SK-N-SH (cell line): ENCODE measurements at regions not wholly inside any gene's neighbourhood (a gene's known extent, or its start where the extent isn't known, plus 50 kb on each side); places are given as distances from the start of the nearest gene placed in this dataset.

Source experiments
- CTCF ChIA-PET: fragments of 300-600, 350-600 bp; formaldehyde crosslinking; extraction: SDS; loops from one replicate; lab custom pipeline; 2021; lab: Yijun Ruan, JAX
- POLR2A ChIA-PET: fragments of 350-600 bp; sonication (Branson Sonifier 250); formaldehyde crosslinking; extraction: SDS; loops from one replicate; lab custom pipeline; 2020; ENCODE audit warnings: antibody characterized with exemption, inconsistent platforms; lab: Yijun Ruan, JAX
- DNase-seq: peaks from one replicate; pipeline ENCODE4 v3.0.0; 2012
- H2AFZ ChIP-seq: fragments of 200-600 bp; sonication (generic); 2 replicates; pipeline ENCODE4 v1.8.1; 2016; ENCODE audit warnings: antibody characterized with exemption, mild to moderate bottlenecking, low read depth
- H3F3A ChIP-seq: fragments of 200-600 bp; sonication (generic); replicated peaks from 2 replicates; pipeline ENCODE3; 2016; ENCODE audit warnings: antibody characterized with exemption, mild to moderate bottlenecking; ENCODE audit not compliant: insufficient read depth
- H3K27ac ChIP-seq, 2 experiments: fragments of 200-500 bp in 1 of 2; fragments of 200-600 bp in 1 of 2; sonication (Bioruptor generic) in 1 of 2; sonication (generic), shearing (Covaris generic) in 1 of 2; 2 replicates each; pipeline versions ENCODE4 v1.5.1 to v1.6.1; 2014 to 2016; ENCODE audit warnings: low read depth in 2 of 2, inconsistent platforms in 1 of 2, low read length in 1 of 2, mild to moderate bottlenecking in 1 of 2, mixed read lengths in 1 of 2
- H3K27me3 ChIP-seq: fragments of 200-600 bp; sonication (generic), shearing (Covaris generic); 2 replicates; pipeline ENCODE4 v1.6.1; 2016; ENCODE audit warnings: mixed run types; ENCODE audit not compliant: insufficient read depth
- H3K36me3 ChIP-seq, 2 experiments: fragments of 200-500 bp in 1 of 2; fragments of 200-600 bp in 1 of 2; sonication (Bioruptor generic) in 1 of 2; sonication (generic) in 1 of 2; replicated peaks in 1 of 2; 2 replicates each; pipeline versions ENCODE3 to v1.5.1; 2014 to 2016; ENCODE audit warnings: low read length in 1 of 2, mild to moderate bottlenecking in 1 of 2; ENCODE audit not compliant: insufficient read depth in 2 of 2, control insufficient read depth in 1 of 2
- H3K4me1 ChIP-seq, 2 experiments: fragments of 200-500 bp in 1 of 2; fragments of 200-600 bp in 1 of 2; sonication (Bioruptor generic) in 1 of 2; sonication (generic), shearing (Covaris generic) in 1 of 2; 2 replicates each; pipeline versions ENCODE4 v1.5.1 to v1.6.1; 2014 to 2016; ENCODE audit warnings: low read depth in 1 of 2, low read length in 1 of 2, mixed run types in 1 of 2; ENCODE audit not compliant: insufficient read depth in 2 of 2, control insufficient read depth in 1 of 2
- H3K4me2 ChIP-seq: fragments of 200-600 bp; sonication (generic), shearing (Covaris generic); 2 replicates; pipeline ENCODE4 v1.6.1; 2017; ENCODE audit warnings: mixed run types
- H3K4me3 ChIP-seq, 2 experiments: fragments of 200-500 bp in 1 of 2; fragments of 200-600 bp in 1 of 2; sonication (Bioruptor generic) in 1 of 2; sonication (generic), shearing (Covaris generic) in 1 of 2; 2 replicates each; pipeline versions ENCODE4 v1.5.1 to v1.8.1; 2014 to 2016; ENCODE audit warnings: low read depth in 2 of 2, inconsistent platforms in 1 of 2, low read length in 1 of 2, mild to moderate bottlenecking in 1 of 2, mixed read lengths in 1 of 2, moderate library complexity in 1 of 2
- H3K79me2 ChIP-seq: fragments of 200-600 bp; sonication (generic); 2 replicates; pipeline ENCODE4 v1.8.1; 2017; ENCODE audit warnings: mild to moderate bottlenecking; ENCODE audit not compliant: insufficient read depth
- H3K9ac ChIP-seq: fragments of 200-600 bp; sonication (generic); 2 replicates; pipeline ENCODE4 v1.6.1; 2017; ENCODE audit warnings: mixed run types
- H3K9me2 ChIP-seq: fragments of 200-600 bp; sonication (generic); 2 replicates; pipeline ENCODE4 v1.6.1; 2017; ENCODE audit warnings: mixed run types
- H3K9me3 ChIP-seq: fragments of 200-600 bp; sonication (generic); 2 replicates; pipeline ENCODE4 v1.6.1; 2017; ENCODE audit warnings: mixed run types, mild to moderate bottlenecking, moderate library complexity
- H4K20me1 ChIP-seq: fragments of 200-600 bp; sonication (generic); 2 replicates; pipeline ENCODE4 v1.6.1; 2017; ENCODE audit warnings: mild to moderate bottlenecking, mixed run types; ENCODE audit not compliant: insufficient read depth
- EP300 ChIP-seq, 2 experiments: IDR thresholded peaks; 2 replicates each; pipeline versions ENCODE4 v1.4.0 to v1.6.1; 2012; ENCODE audit warnings: borderline replicate concordance in 1 of 2, low read depth in 1 of 2, low read length in 1 of 2
- EZH2phosphoT487 ChIP-seq: fragments of 200-600 bp; sonication (generic); IDR thresholded peaks from 2 replicates; pipeline ENCODE4 v1.6.1; 2017; ENCODE audit warnings: low read depth, mixed run types, mild to moderate bottlenecking, antibody characterized with exemption, moderate library complexity, borderline replicate concordance
- FOXJ3 ChIP-seq: sonication (generic); formaldehyde crosslinking; IDR thresholded peaks from 2 replicates; pipeline ENCODE4 v1.5.1; 2020; ENCODE audit warnings: mild to moderate bottlenecking, missing genetic modification reagents
- GABPA ChIP-seq: IDR thresholded peaks from 2 replicates; pipeline ENCODE4 v1.4.0; 2012; ENCODE audit warnings: low read depth, mild to moderate bottlenecking
- NFIC ChIP-seq: IDR thresholded peaks from 2 replicates; pipeline ENCODE4 v1.4.0; 2012; ENCODE audit warnings: borderline replicate concordance
- NRF1 ChIP-seq: IDR thresholded peaks from 2 replicates; pipeline ENCODE4 v1.6.1; 2012; ENCODE audit warnings: low read depth, mild to moderate bottlenecking, low read length
- RCOR1 ChIP-seq: fragments of 150-350 bp; IDR thresholded peaks from 2 replicates; pipeline ENCODE4 v1.6.1; 2017; ENCODE audit warnings: antibody characterized with exemption, low read length
- RFX5 ChIP-seq: IDR thresholded peaks from 2 replicates; pipeline ENCODE4 v1.6.1; 2012; ENCODE audit warnings: mild to moderate bottlenecking, improper control_type of control experiment, low read length
- RXRA ChIP-seq: IDR thresholded peaks from 2 replicates; pipeline ENCODE4 v1.4.0; 2012; ENCODE audit warnings: low read depth, mild to moderate bottlenecking, borderline replicate concordance
- SMC3 ChIP-seq: IDR thresholded peaks from 2 replicates; pipeline ENCODE4 v1.6.1; 2012; ENCODE audit warnings: low read depth, low read length, improper control_type of control experiment
- TEAD4 ChIP-seq: IDR thresholded peaks from 2 replicates; pipeline ENCODE4 v1.4.0; 2012; ENCODE audit warnings: mild to moderate bottlenecking, borderline replicate concordance; ENCODE audit not compliant: insufficient read depth
- WGBS: methylation state at CpG from one replicate; pipeline ENCODE4 v1.1.6; 2017; ENCODE audit warnings: low lambda C conversion rate; 5-methylcytosine and 5-hydroxymethylcytosine counted together
- TF ChIP-seq, protein P1 (sequence below): IDR thresholded peaks from 2 replicates; pipeline ENCODE4 v1.4.0; 2012; ENCODE audit warnings: low read depth
- TF ChIP-seq, protein P2 (sequence below): IDR thresholded peaks from 2 replicates; pipeline ENCODE4 v1.6.1; 2012; ENCODE audit warnings: mild to moderate bottlenecking, low read depth, low read length, moderate library complexity
- TF ChIP-seq, protein P3 (sequence below): IDR thresholded peaks from 2 replicates; pipeline ENCODE4 v1.4.0; 2012; ENCODE audit warnings: low read depth, borderline replicate concordance
- TF ChIP-seq, protein P4 (sequence below): IDR thresholded peaks from 2 replicates; pipeline ENCODE4; 2012
- TF ChIP-seq, protein P5 (sequence below): fragments of 150-350 bp; IDR thresholded peaks from 2 replicates; pipeline ENCODE4 v1.6.1; 2016; ENCODE audit warnings: mild to moderate bottlenecking, low read depth, low read length

DNA sequence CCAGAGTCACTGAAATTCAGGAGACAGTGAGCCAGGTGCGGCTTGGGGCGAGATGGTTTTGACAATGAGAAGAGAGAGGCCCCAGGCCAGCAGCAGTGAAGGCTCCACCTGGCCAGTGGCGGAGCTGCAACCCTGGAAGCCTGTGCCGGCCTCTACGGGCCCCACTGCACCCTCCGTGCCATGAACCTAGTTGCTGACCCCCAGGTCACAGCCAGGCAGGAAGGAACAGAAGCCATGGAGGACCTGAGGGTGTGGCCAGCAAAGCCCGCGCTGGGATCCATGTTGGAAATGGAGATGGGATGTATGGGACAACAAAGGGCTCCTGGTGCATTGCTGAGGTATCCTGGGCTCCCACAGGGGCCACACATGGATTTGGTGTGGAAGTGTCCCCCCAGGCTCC lies 1528.5 kb downstream of the BRD1 start:
- CTCF ChIA-PET = no interaction called here
- no peak overlapping the region for H3K4me2 ChIP-seq
- no peak overlapping the region for H3K4me3 ChIP-seq
- no peaks in the 10 kb centered on the region; the same call in 1 of the 2 replicates for H3K27me3 ChIP-seq
- H3K79me2 ChIP-seq = no peaks in the 10 kb centered on the region
- no peaks in the 10 kb centered on the region for H3K4me1 ChIP-seq
- H3F3A ChIP-seq = no peaks in the 10 kb centered on the region
- TF ChIP-seq, protein P1, sequence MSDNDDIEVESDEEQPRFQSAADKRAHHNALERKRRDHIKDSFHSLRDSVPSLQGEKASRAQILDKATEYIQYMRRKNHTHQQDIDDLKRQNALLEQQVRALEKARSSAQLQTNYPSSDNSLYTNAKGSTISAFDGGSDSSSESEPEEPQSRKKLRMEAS = no peak
- TF ChIP-seq, protein P2, sequence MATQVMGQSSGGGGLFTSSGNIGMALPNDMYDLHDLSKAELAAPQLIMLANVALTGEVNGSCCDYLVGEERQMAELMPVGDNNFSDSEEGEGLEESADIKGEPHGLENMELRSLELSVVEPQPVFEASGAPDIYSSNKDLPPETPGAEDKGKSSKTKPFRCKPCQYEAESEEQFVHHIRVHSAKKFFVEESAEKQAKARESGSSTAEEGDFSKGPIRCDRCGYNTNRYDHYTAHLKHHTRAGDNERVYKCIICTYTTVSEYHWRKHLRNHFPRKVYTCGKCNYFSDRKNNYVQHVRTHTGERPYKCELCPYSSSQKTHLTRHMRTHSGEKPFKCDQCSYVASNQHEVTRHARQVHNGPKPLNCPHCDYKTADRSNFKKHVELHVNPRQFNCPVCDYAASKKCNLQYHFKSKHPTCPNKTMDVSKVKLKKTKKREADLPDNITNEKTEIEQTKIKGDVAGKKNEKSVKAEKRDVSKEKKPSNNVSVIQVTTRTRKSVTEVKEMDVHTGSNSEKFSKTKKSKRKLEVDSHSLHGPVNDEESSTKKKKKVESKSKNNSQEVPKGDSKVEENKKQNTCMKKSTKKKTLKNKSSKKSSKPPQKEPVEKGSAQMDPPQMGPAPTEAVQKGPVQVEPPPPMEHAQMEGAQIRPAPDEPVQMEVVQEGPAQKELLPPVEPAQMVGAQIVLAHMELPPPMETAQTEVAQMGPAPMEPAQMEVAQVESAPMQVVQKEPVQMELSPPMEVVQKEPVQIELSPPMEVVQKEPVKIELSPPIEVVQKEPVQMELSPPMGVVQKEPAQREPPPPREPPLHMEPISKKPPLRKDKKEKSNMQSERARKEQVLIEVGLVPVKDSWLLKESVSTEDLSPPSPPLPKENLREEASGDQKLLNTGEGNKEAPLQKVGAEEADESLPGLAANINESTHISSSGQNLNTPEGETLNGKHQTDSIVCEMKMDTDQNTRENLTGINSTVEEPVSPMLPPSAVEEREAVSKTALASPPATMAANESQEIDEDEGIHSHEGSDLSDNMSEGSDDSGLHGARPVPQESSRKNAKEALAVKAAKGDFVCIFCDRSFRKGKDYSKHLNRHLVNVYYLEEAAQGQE = no peak
- TF ChIP-seq RCOR1 (no peak), GABPA (no peak), TEAD4 (no peak)
- TF ChIP-seq, protein P3, sequence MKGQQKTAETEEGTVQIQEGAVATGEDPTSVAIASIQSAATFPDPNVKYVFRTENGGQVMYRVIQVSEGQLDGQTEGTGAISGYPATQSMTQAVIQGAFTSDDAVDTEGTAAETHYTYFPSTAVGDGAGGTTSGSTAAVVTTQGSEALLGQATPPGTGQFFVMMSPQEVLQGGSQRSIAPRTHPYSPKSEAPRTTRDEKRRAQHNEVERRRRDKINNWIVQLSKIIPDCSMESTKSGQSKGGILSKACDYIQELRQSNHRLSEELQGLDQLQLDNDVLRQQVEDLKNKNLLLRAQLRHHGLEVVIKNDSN = no peak
- TF ChIP-seq, all 33 proteins: peak for 0
- Histone ChIP-seq H3K27ac (no peak overlapping the region), H3K9me2 (no peaks in the 10 kb centered on the region), H3K9me3 (no peaks in the 10 kb centered on the region), H3K36me3 (no peaks in the 10 kb centered on the region), H4K20me1 (no peaks in the 10 kb centered on the region), H3K9ac (no peak overlapping the region), H2AFZ (no peak overlapping the region)
- peak; percentile 4 for DNase-seq
- POLR2A ChIA-PET = no interaction called here
- WGBS = 30% methylated on average over 4 of the region's 8 CpGs

DNA sequence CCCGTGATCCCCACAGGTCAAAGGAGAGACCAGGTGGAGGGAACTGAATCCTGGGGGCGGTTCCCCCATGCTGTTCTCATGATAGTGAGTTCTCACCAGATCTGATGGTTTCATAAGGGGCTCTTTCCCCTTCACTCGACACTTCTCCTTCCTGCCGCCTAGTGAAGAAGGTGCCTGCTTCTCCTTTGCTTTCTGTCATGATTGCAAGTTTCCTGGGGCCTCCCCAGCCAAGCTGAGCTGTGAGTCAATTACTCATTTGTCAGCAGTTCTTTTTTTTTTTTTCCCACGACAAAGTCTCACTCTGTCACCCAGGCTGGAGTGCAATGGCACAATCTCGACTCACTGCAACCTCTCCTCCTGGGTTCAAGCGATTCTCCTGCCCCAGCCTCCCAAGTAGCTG lies 1530.4 kb downstream of the BRD1 start:
- Histone ChIP-seq H3K36me3 (no peaks in the 10 kb centered on the region), H3K79me2 (no peaks in the 10 kb centered on the region), H2AFZ (no peak overlapping the region), H4K20me1 (no peaks in the 10 kb centered on the region), H3F3A (no peaks in the 10 kb centered on the region), H3K9me2 (no peaks in the 10 kb centered on the region), H3K9me3 (no peaks in the 10 kb centered on the region), H3K27me3 (no peaks in the 10 kb centered on the region; the same call in 1 of the 2 replicates), H3K4me2 (no peak overlapping the region), H3K27ac (no peak overlapping the region), H3K4me1 (no peaks in the 10 kb centered on the region), H3K9ac (no peak overlapping the region), H3K4me3 (no peak overlapping the region)
- ChIA-PET POLR2A (no interaction called here), CTCF (no interaction called here)
- DNase-seq = no peak
- 19% methylated on average over 7 of the region's 7 CpGs for WGBS
- TF ChIP-seq FOXJ3 (CRISPR knock-in tag) (no peak), EZH2phosphoT487 (no peak), EP300 (IDR thresholded peaks at IDR 0.05; ENCODE audit: borderline replicate concordance in 1 of 2, low read depth in 1 of 2, low read length in 1 of 2) (no peak), RXRA (no peak), SMC3 (no peak), RFX5 (no peak), NFIC (no peak), NRF1 (no peak)
- TF ChIP-seq, protein P4, sequence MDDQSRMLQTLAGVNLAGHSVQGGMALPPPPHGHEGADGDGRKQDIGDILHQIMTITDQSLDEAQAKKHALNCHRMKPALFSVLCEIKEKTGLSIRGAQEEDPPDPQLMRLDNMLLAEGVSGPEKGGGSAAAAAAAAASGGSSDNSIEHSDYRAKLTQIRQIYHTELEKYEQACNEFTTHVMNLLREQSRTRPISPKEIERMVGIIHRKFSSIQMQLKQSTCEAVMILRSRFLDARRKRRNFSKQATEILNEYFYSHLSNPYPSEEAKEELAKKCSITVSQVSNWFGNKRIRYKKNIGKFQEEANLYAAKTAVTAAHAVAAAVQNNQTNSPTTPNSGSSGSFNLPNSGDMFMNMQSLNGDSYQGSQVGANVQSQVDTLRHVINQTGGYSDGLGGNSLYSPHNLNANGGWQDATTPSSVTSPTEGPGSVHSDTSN = no peak
- TF ChIP-seq, protein P1 = no peak
- TF ChIP-seq, protein P5, sequence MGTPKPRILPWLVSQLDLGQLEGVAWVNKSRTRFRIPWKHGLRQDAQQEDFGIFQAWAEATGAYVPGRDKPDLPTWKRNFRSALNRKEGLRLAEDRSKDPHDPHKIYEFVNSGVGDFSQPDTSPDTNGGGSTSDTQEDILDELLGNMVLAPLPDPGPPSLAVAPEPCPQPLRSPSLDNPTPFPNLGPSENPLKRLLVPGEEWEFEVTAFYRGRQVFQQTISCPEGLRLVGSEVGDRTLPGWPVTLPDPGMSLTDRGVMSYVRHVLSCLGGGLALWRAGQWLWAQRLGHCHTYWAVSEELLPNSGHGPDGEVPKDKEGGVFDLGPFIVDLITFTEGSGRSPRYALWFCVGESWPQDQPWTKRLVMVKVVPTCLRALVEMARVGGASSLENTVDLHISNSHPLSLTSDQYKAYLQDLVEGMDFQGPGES = no peak
- TF ChIP-seq, protein P2 = no peak
